ENCODE measurements at regions not wholly inside any gene's neighbourhood (a gene's known extent, or its start where the extent isn't known, plus 50 kb on each side); places are given as distances from the start of the nearest gene placed in this dataset.

DNA sequence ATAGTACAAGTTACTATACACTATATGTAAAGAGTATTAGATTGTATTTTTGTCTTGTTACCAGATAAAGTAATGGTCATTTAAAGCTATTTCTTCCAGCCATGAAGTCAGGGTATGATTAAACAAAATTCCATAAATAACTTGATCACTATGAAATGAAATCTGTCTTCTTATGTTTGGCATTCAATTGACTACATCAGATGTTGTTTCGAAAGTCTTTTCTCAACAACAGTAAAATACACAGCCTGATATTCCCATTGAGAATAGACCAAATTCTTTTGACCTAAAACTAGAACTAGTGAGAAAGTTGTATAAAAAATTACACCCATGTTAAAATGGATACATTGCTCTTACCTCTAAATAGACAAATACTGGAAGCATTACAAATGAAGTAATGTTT is 134.6 kb upstream of the ADAMTS5 start:
- H3K4me3 ChIP-seq (ENCODE audit: low read depth, low read length): no peak overlapping the region
- TF ChIP-seq, protein P1, sequence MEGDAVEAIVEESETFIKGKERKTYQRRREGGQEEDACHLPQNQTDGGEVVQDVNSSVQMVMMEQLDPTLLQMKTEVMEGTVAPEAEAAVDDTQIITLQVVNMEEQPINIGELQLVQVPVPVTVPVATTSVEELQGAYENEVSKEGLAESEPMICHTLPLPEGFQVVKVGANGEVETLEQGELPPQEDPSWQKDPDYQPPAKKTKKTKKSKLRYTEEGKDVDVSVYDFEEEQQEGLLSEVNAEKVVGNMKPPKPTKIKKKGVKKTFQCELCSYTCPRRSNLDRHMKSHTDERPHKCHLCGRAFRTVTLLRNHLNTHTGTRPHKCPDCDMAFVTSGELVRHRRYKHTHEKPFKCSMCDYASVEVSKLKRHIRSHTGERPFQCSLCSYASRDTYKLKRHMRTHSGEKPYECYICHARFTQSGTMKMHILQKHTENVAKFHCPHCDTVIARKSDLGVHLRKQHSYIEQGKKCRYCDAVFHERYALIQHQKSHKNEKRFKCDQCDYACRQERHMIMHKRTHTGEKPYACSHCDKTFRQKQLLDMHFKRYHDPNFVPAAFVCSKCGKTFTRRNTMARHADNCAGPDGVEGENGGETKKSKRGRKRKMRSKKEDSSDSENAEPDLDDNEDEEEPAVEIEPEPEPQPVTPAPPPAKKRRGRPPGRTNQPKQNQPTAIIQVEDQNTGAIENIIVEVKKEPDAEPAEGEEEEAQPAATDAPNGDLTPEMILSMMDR (IDR thresholded peaks at IDR 0.05; ENCODE audit: borderline replicate concordance, insufficient read depth, low read depth, low read length): no peak

DNA sequence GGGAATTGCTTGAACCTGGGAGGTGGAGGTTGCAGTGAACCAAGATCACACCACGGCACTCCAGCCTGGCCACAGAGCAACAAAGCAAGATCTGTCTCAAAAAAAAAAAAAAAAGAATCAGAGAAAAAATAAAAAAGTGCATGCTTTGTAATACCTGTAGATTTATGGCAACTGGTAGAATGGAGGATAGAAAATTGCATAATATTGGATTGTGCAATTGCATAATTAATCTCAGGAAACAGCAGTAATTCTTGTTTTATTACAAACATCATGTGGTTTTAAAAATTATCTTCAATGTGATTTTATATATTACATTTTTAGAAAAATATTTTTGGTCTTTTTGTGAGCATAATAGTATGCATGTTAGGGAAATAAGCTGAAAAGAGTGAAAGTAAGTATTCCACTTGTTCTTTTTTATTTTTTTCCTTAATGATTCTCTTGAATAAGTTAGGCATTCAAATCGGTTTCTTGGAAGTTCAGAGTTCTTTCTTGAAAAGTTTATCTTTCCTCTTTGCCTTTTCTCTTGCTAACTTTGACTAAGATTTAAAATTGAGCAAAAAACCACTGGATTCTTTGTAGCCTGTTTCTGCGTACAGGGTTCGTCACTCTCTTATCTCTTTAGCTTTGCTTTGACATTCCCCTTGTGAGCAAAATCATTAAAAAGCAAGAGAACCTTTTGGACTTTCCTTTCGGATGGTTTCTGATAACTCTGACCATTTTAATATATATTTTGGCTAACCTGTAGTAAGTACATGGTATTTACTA is 127.5 kb upstream of the ADAMTS5 start:
- TF ChIP-seq, protein P1 (IDR thresholded peaks at IDR 0.05; ENCODE audit: borderline replicate concordance, insufficient read depth, low read depth, low read length): no peak
- no peak overlapping the region for H3K4me3 ChIP-seq (ENCODE audit: low read depth, low read length)

DNA sequence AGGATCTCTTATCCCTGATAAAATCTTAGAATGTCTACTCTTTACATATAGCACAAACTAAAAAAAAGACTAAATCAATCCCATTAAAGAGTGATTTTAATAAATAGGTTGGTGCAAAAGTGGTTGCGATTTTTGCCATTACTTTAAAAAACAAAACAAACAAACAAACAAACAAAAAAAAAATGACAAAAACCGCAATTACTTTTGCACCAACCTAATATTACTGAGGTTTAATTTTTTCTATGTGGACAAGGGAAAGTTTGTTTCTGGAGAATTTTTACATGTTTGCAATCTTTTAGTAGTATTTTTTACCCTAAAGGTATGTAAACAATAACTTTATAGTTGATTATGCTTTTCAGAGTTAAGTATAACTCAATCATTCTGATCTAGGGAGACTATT is 119.7 kb upstream of the ADAMTS5 start:
- TF ChIP-seq, protein P1 (IDR thresholded peaks at IDR 0.05; ENCODE audit: borderline replicate concordance, insufficient read depth, low read depth, low read length): no peak
- H3K4me3 ChIP-seq (ENCODE audit: low read depth, low read length): no peak overlapping the region

DNA sequence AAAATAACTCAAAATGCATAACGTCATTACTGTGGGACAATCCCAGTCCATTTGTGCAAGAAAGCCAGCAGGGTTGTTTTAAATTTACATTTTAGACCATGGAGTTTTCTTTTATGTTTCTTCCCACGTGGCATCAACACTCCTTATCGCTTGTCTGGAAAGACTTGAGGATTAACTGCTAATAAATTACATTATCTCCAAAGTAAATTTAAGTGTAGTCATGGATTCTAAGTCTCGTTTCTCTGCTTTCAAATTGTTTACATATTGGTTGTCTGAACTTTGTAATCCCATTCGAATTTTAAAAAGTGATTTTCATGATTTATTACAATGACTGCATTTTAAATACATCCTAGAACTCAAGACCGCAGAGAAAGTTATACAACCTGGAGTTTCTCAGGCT is 119.3 kb upstream of the ADAMTS5 start:
- TF ChIP-seq, protein P1 (IDR thresholded peaks at IDR 0.05; ENCODE audit: borderline replicate concordance, insufficient read depth, low read depth, low read length): no peak

DNA sequence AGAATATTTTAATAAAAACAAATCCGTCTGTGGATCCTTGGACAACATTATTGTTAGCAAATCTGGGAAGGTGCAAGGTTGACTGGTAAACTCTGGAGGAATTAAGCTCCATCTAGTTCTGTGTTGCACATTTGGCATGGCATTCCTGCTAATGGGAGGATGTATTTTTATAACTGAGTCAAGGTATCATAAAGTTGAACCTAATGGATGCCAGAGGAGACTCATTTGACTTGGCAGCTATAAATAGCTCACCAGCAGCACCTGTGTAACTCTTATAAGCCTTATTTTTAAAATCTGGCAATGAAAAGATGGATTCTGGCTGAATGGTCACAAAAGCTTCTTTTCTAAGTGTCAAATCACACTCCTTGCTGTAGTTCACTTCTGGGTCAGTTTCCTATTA is 118.5 kb upstream of the ADAMTS5 start:
- H3K4me3 ChIP-seq (ENCODE audit: low read depth, low read length): no peak overlapping the region
- TF ChIP-seq, protein P1 (IDR thresholded peaks at IDR 0.05; ENCODE audit: borderline replicate concordance, insufficient read depth, low read depth, low read length): no peak

More for the DNA sequence above, 119.3 kb upstream of the ADAMTS5 start:
- H3K4me3 ChIP-seq (ENCODE audit: low read depth, low read length): no peak overlapping the region

DNA sequence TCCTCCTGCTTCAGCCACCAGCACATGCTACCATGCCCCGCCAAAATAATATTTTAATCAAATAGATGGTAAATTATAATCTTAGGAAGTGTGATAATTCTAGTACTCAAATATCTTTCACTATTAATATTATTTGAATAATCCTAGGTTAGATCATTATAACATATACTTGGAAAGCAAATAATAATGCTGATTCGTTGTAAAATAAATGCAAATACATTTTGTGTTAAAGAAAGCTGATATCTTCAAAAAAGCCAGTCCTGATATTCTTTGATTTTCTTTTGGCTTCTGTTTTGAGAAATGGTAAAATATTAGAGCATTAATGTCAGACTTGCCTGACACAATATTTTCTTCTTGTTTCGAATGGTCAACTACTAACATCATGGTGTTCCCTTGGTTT is 116.3 kb upstream of the ADAMTS5 start:
- TF ChIP-seq, protein P1 (IDR thresholded peaks at IDR 0.05; ENCODE audit: borderline replicate concordance, insufficient read depth, low read depth, low read length): no peak
- H3K4me3 ChIP-seq (ENCODE audit: low read depth, low read length): no peak overlapping the region

DNA sequence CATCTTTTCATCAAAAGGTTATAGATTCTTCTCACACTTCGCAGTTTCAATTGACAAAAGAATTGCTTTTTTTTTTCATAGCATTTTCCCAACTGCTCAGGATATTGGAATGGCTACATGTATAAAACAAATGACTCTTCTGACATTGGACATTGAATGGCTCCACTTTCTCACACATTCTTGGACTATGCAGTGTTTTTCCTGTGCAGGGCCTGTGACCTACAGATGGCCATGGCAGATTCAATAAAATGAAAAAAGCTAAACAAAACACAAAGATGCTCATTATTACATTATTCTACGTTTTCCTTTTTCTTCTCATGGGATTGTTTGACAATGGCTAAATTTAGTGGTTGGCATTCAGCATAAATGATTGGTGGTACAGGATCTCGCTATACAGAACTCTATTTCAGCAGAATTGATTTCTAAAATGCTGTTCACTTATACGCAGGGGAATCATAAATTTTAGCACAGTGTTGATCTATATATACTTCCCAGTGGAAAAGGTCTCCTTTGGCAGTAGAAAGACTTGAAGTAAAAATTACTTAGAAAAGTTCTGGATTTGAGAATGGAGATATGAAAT is 115.6 kb upstream of the ADAMTS5 start:
- TF ChIP-seq, protein P1 (IDR thresholded peaks at IDR 0.05; ENCODE audit: borderline replicate concordance, insufficient read depth, low read depth, low read length): no peak
- no peak overlapping the region for H3K4me3 ChIP-seq (ENCODE audit: low read depth, low read length)
